ENCODE measurements at regions not wholly inside any gene's neighbourhood (a gene's known extent, or its start where the extent isn't known, plus 50 kb on each side); places are given as distances from the start of the nearest gene placed in this dataset.
"Not testable (repeated sequence)": the region's sequence is repeated elsewhere in the genome, so short reads cannot be mapped to it uniquely, and the experiment has no call there.

- H3K9me1 ChIP-seq (ENCODE audit: control insufficient read depth, insufficient read depth, low read length); H3K4me1 ChIP-seq (replicated peaks in 1 of 2; ENCODE audit: control insufficient read depth in 2 of 2, insufficient read depth in 2 of 2, low read length in 2 of 2); POLR2A ChIA-PET; H3K9ac ChIP-seq (ENCODE audit: insufficient read depth in 1 of 2, low read depth in 2 of 2, low read length in 2 of 2); intact Hi-C loops (cut with micrococcal nuclease); H3K9me3 ChIP-seq (replicated peaks; ENCODE audit: control insufficient read depth, insufficient read depth, low read depth, low read length); CTCF ChIA-PET (ENCODE audit: low intra/inter-chr PET ratio); H2AFZ ChIP-seq (ENCODE audit: low read depth, low read length); H3K79me2 ChIP-seq (ENCODE audit: control insufficient read depth, insufficient read depth, low read length); H3K27ac ChIP-seq (ENCODE audit: extremely low read depth, low read depth, low read length); H4K20me1 ChIP-seq (replicated peaks; ENCODE audit: control insufficient read depth, insufficient read depth, low read length); H3K27me3 ChIP-seq (ENCODE audit: control insufficient read depth in 2 of 2, insufficient read depth in 2 of 2, low read length in 2 of 2); H3K4me3 ChIP-seq; FAIRE-seq; ATAC-seq; H3K4me2 ChIP-seq (ENCODE audit: insufficient read depth, low read length); in situ Hi-C loops (cut with MboI); H3K36me3 ChIP-seq (ENCODE audit: control insufficient read depth, insufficient read depth, low read length); DNase-seq (ENCODE audit: extremely low read depth in 1 of 4, low spot score in 3 of 4); BruUV-seq (replicated peaks): not testable (repeated sequence)
- 0% methylated on average over 17 of the region's 31 CpGs for WGBS (ENCODE audit: insufficient coverage, low coverage, missing lambda C conversion rate)
Measured at GRCh38 chr5:114704225-114704893, 342.5 kb downstream of the KCNN2 start.

GRCh38 chr5:114702731-114703130 lies 340.9 kb downstream of the KCNN2 start:
- in situ Hi-C loops (cut with MboI) (no loop called here), intact Hi-C loops (cut with micrococcal nuclease) (no loop called here)
- no peak overlapping the region for H3K9ac ChIP-seq (ENCODE audit: insufficient read depth in 1 of 2, low read depth in 2 of 2, low read length in 2 of 2)
- H4K20me1 ChIP-seq (replicated peaks; ENCODE audit: control insufficient read depth, insufficient read depth, low read length): no peaks in the 10 kb centered on the region
- no peak overlapping the region for H2AFZ ChIP-seq (ENCODE audit: low read depth, low read length)
- no peaks in the 10 kb centered on the region for H3K27me3 ChIP-seq (ENCODE audit: control insufficient read depth in 2 of 2, insufficient read depth in 2 of 2, low read length in 2 of 2)
- no peaks in the 10 kb centered on the region for H3K9me3 ChIP-seq (replicated peaks; ENCODE audit: control insufficient read depth, insufficient read depth, low read depth, low read length)
- ChIA-PET POLR2A (no interaction called here), CTCF (ENCODE audit: low intra/inter-chr PET ratio) (no interaction called here)
- no peak for ATAC-seq
- no peak overlapping the region for H3K4me2 ChIP-seq (ENCODE audit: insufficient read depth, low read length)
- no peaks in the 10 kb centered on the region for H3K4me1 ChIP-seq (replicated peaks in 1 of 2; ENCODE audit: control insufficient read depth in 2 of 2, insufficient read depth in 2 of 2, low read length in 2 of 2)
- no peak overlapping the region for H3K27ac ChIP-seq (ENCODE audit: extremely low read depth, low read depth, low read length)
- no peaks in the 10 kb centered on the region for H3K9me1 ChIP-seq (ENCODE audit: control insufficient read depth, insufficient read depth, low read length)
- no peaks in the 10 kb centered on the region for H3K79me2 ChIP-seq (ENCODE audit: control insufficient read depth, insufficient read depth, low read length)
- no TSS peak for BruUV-seq (replicated peaks)
- WGBS (ENCODE audit: insufficient coverage, low coverage, missing lambda C conversion rate): 4% methylated on average over 1 of the region's 1 CpG
- FAIRE-seq: no peak
- no peak for DNase-seq (ENCODE audit: extremely low read depth in 1 of 4, low spot score in 3 of 4)
- H3K36me3 ChIP-seq (ENCODE audit: control insufficient read depth, insufficient read depth, low read length): no peaks in the 10 kb centered on the region
- no peak overlapping the region for H3K4me3 ChIP-seq
- TF ChIP-seq BMI1 (IDR thresholded peaks at IDR 0.05; ENCODE audit: low read length) (no peak), RBM17 (IDR thresholded peaks at IDR 0.05; ENCODE audit: borderline replicate concordance, low read depth, low read length) (no peak), ZKSCAN1 (IDR thresholded peaks at IDR 0.05; ENCODE audit: low read depth, low read length) (no peak), TBP (optimal IDR thresholded peaks at IDR 0.05; ENCODE audit: low read depth, low read length) (no peak), ZBTB33 (CRISPR knock-in tag; IDR thresholded peaks at IDR 0.05) (no peak), POLR2AphosphoS5 (IDR thresholded peaks at IDR 0.05; ENCODE audit: control insufficient read depth, insufficient read depth, low read depth, low read length) (no peak), ARNT (IDR thresholded peaks at IDR 0.05) (no peak)

All from K562 (cell line).